Stimulated activated CD8-positive, alpha-beta memory T cell treated with anti-CD3 and anti-CD28 coated beads, Interleukin-7, amount 100 ng/mL, for 1 hour (primary cell): ENCODE measurements at regions not wholly inside any gene's neighbourhood (a gene's known extent, or its start where the extent isn't known, plus 50 kb on each side); places are given as distances from the start of the nearest gene placed in this dataset.

Experiments
- DNase-seq, 2 donors: peaks; one replicate each; pipeline ENCODE4 v3.0.0-alpha.2; 2020; ENCODE audit warnings: low read depth in 2 of 2

GRCh38 chr6:134712311-134712710 lies 237.6 kb downstream of the ALDH8A1 start:
- no peak for DNase-seq

GRCh38 chr6:134708079-134708478 lies 241.8 kb downstream of the ALDH8A1 start:
- DNase-seq, result no peak

GRCh38 chr6:134707342-134708031 lies 242.4 kb downstream of the ALDH8A1 start:
- no peak for DNase-seq

- DNase-seq, result no peak
These were observed 243.1 kb downstream of the ALDH8A1 start for GRCh38 chr6:134706806-134707205.

- no peak for DNase-seq
These were observed 243.7 kb downstream of the ALDH8A1 start for GRCh38 chr6:134706153-134706552.

GRCh38 chr6:134703206-134703605 lies 246.7 kb downstream of the ALDH8A1 start:
- no peak for DNase-seq

GRCh38 chr6:134702279-134702678 lies 247.6 kb downstream of the ALDH8A1 start:
- no peak for DNase-seq

- DNase-seq, result no peak
These were observed 248.6 kb downstream of the ALDH8A1 start for GRCh38 chr6:134701301-134701700.

GRCh38 chr6:134698228-134698627 lies 251.7 kb downstream of the ALDH8A1 start:
- DNase-seq, result no peak

- DNase-seq, result no peak
These were observed 257.9 kb downstream of the ALDH8A1 start for GRCh38 chr6:134692008-134692407.

- DNase-seq, result no peak
These were observed 258.7 kb downstream of the ALDH8A1 start for GRCh38 chr6:134691180-134691579.

GRCh38 chr6:134690048-134690447 lies 259.9 kb downstream of the ALDH8A1 start:
- DNase-seq, result no peak

- no peak for DNase-seq
These were observed 260.3 kb downstream of the ALDH8A1 start for GRCh38 chr6:134689641-134690040.

- DNase-seq, result no peak
These were observed 260.7 kb downstream of the ALDH8A1 start for GRCh38 chr6:134689177-134689576.

- DNase-seq, result no peak
These were observed 263.8 kb downstream of the ALDH8A1 start for GRCh38 chr6:134686071-134686470.

- DNase-seq, result no peak
These were observed 265.5 kb downstream of the ALDH8A1 start for GRCh38 chr6:134684423-134684795.

GRCh38 chr6:134683783-134684422 lies 266.0 kb downstream of the ALDH8A1 start:
- DNase-seq, result no peak

- no peak for DNase-seq
These were observed 269.5 kb downstream of the ALDH8A1 start for GRCh38 chr6:134680433-134680832.

GRCh38 chr6:134680021-134680420 lies 269.9 kb downstream of the ALDH8A1 start:
- DNase-seq, result no peak

- no peak for DNase-seq
These were observed 271.4 kb downstream of the ALDH8A1 start for GRCh38 chr6:134678436-134678889.

- DNase-seq, result no peak
These were observed 273.3 kb downstream of the ALDH8A1 start for GRCh38 chr6:134676307-134677281.
